ENCODE measurements at regions not wholly inside any gene's neighbourhood (a gene's known extent, or its start where the extent isn't known, plus 50 kb on each side); places are given as distances from the start of the nearest gene placed in this dataset.

DNA sequence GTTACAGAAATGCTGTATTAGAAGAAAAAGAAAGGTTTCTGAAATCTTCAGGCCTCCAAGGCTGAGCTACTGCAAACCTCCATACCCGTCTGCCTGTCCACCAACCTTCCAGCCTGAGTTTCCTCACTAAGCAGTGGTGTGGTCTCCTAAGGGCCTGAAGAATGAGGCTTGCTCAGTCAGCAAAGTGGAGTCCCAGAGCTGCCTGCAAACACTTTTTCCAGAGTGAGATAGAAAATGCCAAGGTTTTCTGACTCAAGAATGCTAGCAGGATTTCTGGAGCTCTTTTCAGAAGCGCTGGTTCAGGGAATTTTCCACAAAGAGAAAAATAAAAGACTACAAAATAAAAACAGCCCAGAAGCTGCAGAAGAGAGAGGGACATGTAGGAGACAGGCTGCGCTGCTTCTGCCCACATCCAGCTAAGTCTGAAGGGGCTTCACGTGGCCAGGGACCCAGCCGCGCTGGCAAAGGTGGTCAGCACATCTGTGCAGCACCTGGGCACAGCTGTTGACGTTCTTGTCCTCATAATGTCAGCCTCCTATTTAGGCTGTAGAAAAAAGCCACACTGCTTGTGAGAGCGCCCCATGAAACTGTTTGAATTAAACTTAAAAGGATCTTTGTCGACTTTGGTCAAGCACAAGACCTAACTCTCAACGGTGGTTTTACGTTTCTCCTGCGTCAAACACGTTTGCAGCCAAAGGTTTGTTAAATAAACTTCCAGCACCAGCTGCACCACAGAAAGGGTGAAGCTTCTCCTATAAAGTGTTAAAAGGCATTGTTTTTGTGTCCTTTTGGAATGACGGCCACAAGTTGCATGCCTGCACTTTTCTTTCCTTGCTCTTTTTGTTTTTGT, 209.0 kb downstream of the THBS2 start:
- no peak for DNase-seq (ENCODE audit: low spot score)
- Histone ChIP-seq H3K4me2 (no peak overlapping the region), H3K4me3 (no peak overlapping the region), H3F3A (ENCODE audit: low read depth) (no peaks in the 10 kb centered on the region), H3K27me3 (no peaks in the 10 kb centered on the region), H3K27ac (no peak overlapping the region), H3K36me3 (no peaks in the 10 kb centered on the region), H2AFZ (replicated peaks) (no peak overlapping the region), H4K20me1 (ENCODE audit: low read depth) (no peaks in the 10 kb centered on the region), H3K4me1 (no peaks in the 10 kb centered on the region), H3K79me2 (ENCODE audit: low read depth) (no peaks in the 10 kb centered on the region), H3K9ac (no peak overlapping the region), H3K9me3 (ENCODE audit: low read depth) (no peaks in the 10 kb centered on the region)
- Mint-ChIP-seq H3K9me3 (no peaks in the 10 kb centered on the region), H3K4me1 (no peaks in the 10 kb centered on the region), H3K36me3 (no peaks in the 10 kb centered on the region), H3K27ac (no peak overlapping the region), H3K27me3 (ENCODE audit: insufficient read depth, low read depth) (peaks cover 12% of the 10 kb centered on the region), H3K4me3 (no peak overlapping the region)
- TF ChIP-seq EZH2 (IDR thresholded peaks at IDR 0.05) (no peak), CTCF (IDR thresholded peaks at IDR 0.05) (no peak), EZH2phosphoT487 (IDR thresholded peaks at IDR 0.05) (no peak)

- Histone ChIP-seq H3K4me3 (no peak overlapping the region), H3K9me3 (ENCODE audit: low read depth) (peaks cover 10% of the 10 kb centered on the region), H2AFZ (replicated peaks) (no peak overlapping the region), H3K9ac (no peak overlapping the region), H3K4me1 (no peaks in the 10 kb centered on the region), H3K4me2 (no peak overlapping the region), H3K79me2 (ENCODE audit: low read depth) (no peaks in the 10 kb centered on the region), H3F3A (ENCODE audit: low read depth) (no peaks in the 10 kb centered on the region), H3K27me3 (no peaks in the 10 kb centered on the region), H3K27ac (no peak overlapping the region), H4K20me1 (ENCODE audit: low read depth) (no peaks in the 10 kb centered on the region), H3K36me3 (no peaks in the 10 kb centered on the region)
- DNase-seq (ENCODE audit: low spot score) = no peak
- Mint-ChIP-seq H3K4me3 (no peak overlapping the region), H3K4me1 (no peaks in the 10 kb centered on the region), H3K36me3 (no peaks in the 10 kb centered on the region), H3K27ac (no peak overlapping the region), H3K9me3 (peaks cover 15% of the 10 kb centered on the region), H3K27me3 (ENCODE audit: insufficient read depth, low read depth) (peaks cover 5% of the 10 kb centered on the region)
- TF ChIP-seq EZH2 (IDR thresholded peaks at IDR 0.05) (no peak), EZH2phosphoT487 (IDR thresholded peaks at IDR 0.05) (no peak), CTCF (IDR thresholded peaks at IDR 0.05) (no peak)
Measured at GRCh38 chr6:169042061-169042460, 211.6 kb downstream of the THBS2 start.

DNA sequence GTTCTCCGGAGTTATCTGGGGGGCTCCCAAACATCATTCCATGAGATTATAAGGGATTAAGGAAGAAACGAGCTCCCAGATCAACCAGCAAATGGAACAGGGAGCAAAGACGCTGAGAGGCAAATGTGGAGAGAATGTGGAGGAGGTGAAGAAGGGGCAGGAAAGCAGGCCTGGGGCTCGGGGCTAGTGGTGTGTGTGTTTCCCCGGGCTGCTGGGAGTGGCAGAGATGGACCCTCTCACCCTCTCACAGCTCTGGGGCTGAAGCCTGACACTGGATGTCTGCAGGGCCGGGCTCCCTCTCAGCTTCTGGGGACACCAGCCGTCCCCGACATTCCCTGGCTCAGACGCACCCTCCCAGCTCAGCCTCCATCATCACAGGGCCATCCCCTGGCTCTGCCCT, 212.6 kb downstream of the THBS2 start:
- no peaks in the 10 kb centered on the region for H3K4me1 ChIP-seq
- no peaks in the 10 kb centered on the region for H3K27me3 ChIP-seq
- H3K4me3 ChIP-seq = no peak overlapping the region
- H3K9me3 Mint-ChIP-seq = peaks cover 18% of the 10 kb centered on the region
- no peak overlapping the region for H3K4me3 Mint-ChIP-seq
- H3K4me2 ChIP-seq = no peak overlapping the region
- H3K36me3 ChIP-seq = no peaks in the 10 kb centered on the region
- H3K79me2 ChIP-seq (ENCODE audit: low read depth) = no peaks in the 10 kb centered on the region
- no peak overlapping the region for H3K27ac ChIP-seq
- TF ChIP-seq EZH2 (IDR thresholded peaks at IDR 0.05) (no peak), EZH2phosphoT487 (IDR thresholded peaks at IDR 0.05) (no peak), CTCF (IDR thresholded peaks at IDR 0.05) (no peak)
- H4K20me1 ChIP-seq (ENCODE audit: low read depth) = no peaks in the 10 kb centered on the region
- no peak overlapping the region for H2AFZ ChIP-seq (replicated peaks)
- H3K36me3 Mint-ChIP-seq = no peaks in the 10 kb centered on the region
- H3K4me1 Mint-ChIP-seq = no peaks in the 10 kb centered on the region
- DNase-seq (ENCODE audit: low spot score) = no peak
- H3K27ac Mint-ChIP-seq = no peak overlapping the region
- H3K9me3 ChIP-seq (ENCODE audit: low read depth) = peaks cover 10% of the 10 kb centered on the region
- peaks cover 5% of the 10 kb centered on the region for H3K27me3 Mint-ChIP-seq (ENCODE audit: insufficient read depth, low read depth)
- no peak overlapping the region for H3K9ac ChIP-seq
- H3F3A ChIP-seq (ENCODE audit: low read depth) = no peaks in the 10 kb centered on the region
